Activated CD8-positive, alpha-beta T cell treated with anti-CD3 and anti-CD28 coated beads for 36 hours (primary cell): ENCODE measurements at regions not wholly inside any gene's neighbourhood (a gene's known extent, or its start where the extent isn't known, plus 50 kb on each side); places are given as distances from the start of the nearest gene placed in this dataset.

Source experiments
- ATAC-seq: fragments of 200-7000 bp; cut with Tn5 transposase; one replicate; pipeline ENCODE4 v1.10.0; 2021; ENCODE audit warnings: mild to moderate bottlenecking, moderate library complexity
- CTCF ChIA-PET: fragments of 350-600 bp; sonication (Branson Sonifier 250); formaldehyde crosslinking; loops from one replicate; lab custom pipeline; 2021; ENCODE audit warnings: antibody characterized with exemption; lab: Charles Lee
- POLR2A ChIA-PET: fragments of 350-600 bp; sonication (Branson Sonifier 250); formaldehyde crosslinking; loops from one replicate; lab custom pipeline; 2021; ENCODE audit warnings: antibody characterized with exemption; lab: Charles Lee
- DNase-seq: peaks from one replicate; pipeline ENCODE4 v3.0.0-alpha.2; 2020
- H3K27ac Mint-ChIP-seq: one replicate; pipeline ENCODE4 v1.8.0; 2021; ENCODE audit warnings: mild to moderate bottlenecking, mixed read lengths
- H3K27me3 Mint-ChIP-seq: one replicate; pipeline ENCODE4 v1.8.0; 2021; ENCODE audit warnings: mixed read lengths
- H3K36me3 Mint-ChIP-seq: one replicate; pipeline ENCODE4 v1.8.0; 2021; ENCODE audit warnings: low read depth, mixed read lengths
- H3K4me1 Mint-ChIP-seq: one replicate; pipeline ENCODE4 v1.8.0; 2021; ENCODE audit warnings: low read depth, mixed read lengths
- H3K4me3 Mint-ChIP-seq: one replicate; pipeline ENCODE4 v1.8.0; 2021; ENCODE audit warnings: mild to moderate bottlenecking, moderate library complexity, mixed read lengths
- H3K9me3 Mint-ChIP-seq: one replicate; pipeline ENCODE4 v1.8.0; 2021; ENCODE audit warnings: mixed read lengths
- intact Hi-C: fragments of 100-400 bp; cut with micrococcal nuclease; formaldehyde crosslinking; loops from one replicate; pipeline ENCODE4 v1.10.0; 2022
- TF ChIP-seq, protein P1 (sequence below): fragments of 200-600 bp; IDR thresholded peaks from one replicate; pipeline ENCODE4 v1.8.0; 2022; ENCODE audit warnings: antibody characterized with exemption, mild to moderate bottlenecking

- no peak for DNase-seq
- ATAC-seq = peak; percentile 34
- H3K4me1 Mint-ChIP-seq = peaks cover 16% of the 10 kb centered on the region
- peaks cover 48% of the 10 kb centered on the region for H3K27me3 Mint-ChIP-seq
- CTCF ChIA-PET = interaction anchor here (0.6 kb wide), 1 partner anchor 27 kb away, joined by 3 read pairs; no protein-coding TSS in a partner anchor
- TF ChIP-seq, protein P1, sequence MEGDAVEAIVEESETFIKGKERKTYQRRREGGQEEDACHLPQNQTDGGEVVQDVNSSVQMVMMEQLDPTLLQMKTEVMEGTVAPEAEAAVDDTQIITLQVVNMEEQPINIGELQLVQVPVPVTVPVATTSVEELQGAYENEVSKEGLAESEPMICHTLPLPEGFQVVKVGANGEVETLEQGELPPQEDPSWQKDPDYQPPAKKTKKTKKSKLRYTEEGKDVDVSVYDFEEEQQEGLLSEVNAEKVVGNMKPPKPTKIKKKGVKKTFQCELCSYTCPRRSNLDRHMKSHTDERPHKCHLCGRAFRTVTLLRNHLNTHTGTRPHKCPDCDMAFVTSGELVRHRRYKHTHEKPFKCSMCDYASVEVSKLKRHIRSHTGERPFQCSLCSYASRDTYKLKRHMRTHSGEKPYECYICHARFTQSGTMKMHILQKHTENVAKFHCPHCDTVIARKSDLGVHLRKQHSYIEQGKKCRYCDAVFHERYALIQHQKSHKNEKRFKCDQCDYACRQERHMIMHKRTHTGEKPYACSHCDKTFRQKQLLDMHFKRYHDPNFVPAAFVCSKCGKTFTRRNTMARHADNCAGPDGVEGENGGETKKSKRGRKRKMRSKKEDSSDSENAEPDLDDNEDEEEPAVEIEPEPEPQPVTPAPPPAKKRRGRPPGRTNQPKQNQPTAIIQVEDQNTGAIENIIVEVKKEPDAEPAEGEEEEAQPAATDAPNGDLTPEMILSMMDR = no peak
- intact Hi-C loops = no loop called here
- no peaks in the 10 kb centered on the region for H3K9me3 Mint-ChIP-seq
- no peak overlapping the region for H3K27ac Mint-ChIP-seq
- no peaks in the 10 kb centered on the region for H3K36me3 Mint-ChIP-seq
- POLR2A ChIA-PET = no interaction called here
- H3K4me3 Mint-ChIP-seq = peak overlapping the region; percentile 61
Measured at GRCh38 chr4:182144626-182145333, 98.4 kb upstream of the TENM3 start.

GRCh38 chr4:182145334-182145905 is 97.8 kb upstream of the TENM3 start:
- CTCF ChIA-PET = interaction anchor here (0.6 kb wide), 1 partner anchor 28 kb away, joined by 3 read pairs; no protein-coding TSS in a partner anchor
- DNase-seq (no peak), ATAC-seq (no peak)
- intact Hi-C loops = no loop called here
- H3K36me3 Mint-ChIP-seq = no peaks in the 10 kb centered on the region
- no peaks in the 10 kb centered on the region for H3K9me3 Mint-ChIP-seq
- H3K4me3 Mint-ChIP-seq = peak overlapping the region; percentile 61
- peaks cover 45% of the 10 kb centered on the region for H3K27me3 Mint-ChIP-seq
- no peak overlapping the region for H3K27ac Mint-ChIP-seq
- TF ChIP-seq, protein P1 = no peak
- POLR2A ChIA-PET = no interaction called here
- H3K4me1 Mint-ChIP-seq = peaks cover 16% of the 10 kb centered on the region

- H3K27me3 Mint-ChIP-seq = peaks cover 30% of the 10 kb centered on the region
Measured at GRCh38 chr4:182147391-182147790, 95.8 kb upstream of the TENM3 start.

GRCh38 chr4:182150645-182151044 is 92.6 kb upstream of the TENM3 start:
- CTCF ChIA-PET = no interaction called here
- Mint-ChIP-seq H3K4me1 (no peaks in the 10 kb centered on the region), H3K27ac (no peak overlapping the region), H3K4me3 (no peak overlapping the region), H3K36me3 (no peaks in the 10 kb centered on the region), H3K9me3 (no peaks in the 10 kb centered on the region), H3K27me3 (peaks cover 8% of the 10 kb centered on the region)
- POLR2A ChIA-PET = no interaction called here
- DNase-seq = no peak
- ATAC-seq = no peak
- TF ChIP-seq, protein P1 = no peak
- intact Hi-C loops = no loop called here

More at GRCh38 chr4:182147391-182147790, 95.8 kb upstream of the TENM3 start:
- Mint-ChIP-seq H3K9me3 (no peaks in the 10 kb centered on the region), H3K27ac (no peak overlapping the region), H3K4me1 (peaks cover 16% of the 10 kb centered on the region), H3K4me3 (no peak overlapping the region), H3K36me3 (no peaks in the 10 kb centered on the region)
- ChIA-PET POLR2A (no interaction called here), CTCF (no interaction called here)
- ATAC-seq (no peak), DNase-seq (no peak)
- TF ChIP-seq, protein P1 = no peak
- intact Hi-C loops = no loop called here

DNA sequence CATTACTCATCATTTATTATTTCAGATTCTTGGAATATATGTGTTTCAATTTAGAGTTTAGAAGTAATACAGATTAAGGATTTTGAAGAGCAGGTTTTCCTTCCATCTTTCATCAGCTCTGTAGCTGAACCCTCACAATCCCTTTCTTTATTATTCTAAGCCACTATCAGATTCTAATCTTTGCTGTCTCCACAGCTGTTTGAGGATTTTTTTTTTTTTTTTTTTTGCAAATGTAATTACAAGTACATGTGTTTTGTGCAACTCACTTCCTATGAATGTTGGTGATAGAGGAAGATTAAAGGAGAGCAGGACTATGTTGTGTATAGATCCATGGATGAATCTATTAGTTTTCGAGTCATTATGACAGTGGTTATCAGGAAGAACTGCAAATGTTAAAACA is 87.4 kb upstream of the TENM3 start:
- ATAC-seq (no peak), DNase-seq (no peak)
- H3K27me3 Mint-ChIP-seq = peaks cover 5% of the 10 kb centered on the region
- H3K27ac Mint-ChIP-seq = no peak overlapping the region
- no peaks in the 10 kb centered on the region for H3K4me1 Mint-ChIP-seq
- TF ChIP-seq, protein P1 = no peak
- H3K36me3 Mint-ChIP-seq = no peaks in the 10 kb centered on the region
- H3K9me3 Mint-ChIP-seq = no peaks in the 10 kb centered on the region
- no peak overlapping the region for H3K4me3 Mint-ChIP-seq
- CTCF ChIA-PET = no interaction called here
- intact Hi-C loops = no loop called here
- POLR2A ChIA-PET = no interaction called here
